H1 (cell line): ENCODE measurements at regions not wholly inside any gene's neighbourhood (a gene's known extent, or its start where the extent isn't known, plus 50 kb on each side); places are given as distances from the start of the nearest gene placed in this dataset.

ENCODE experiments used
- BACH1 ChIP-seq: IDR thresholded peaks from 2 replicates; pipeline ENCODE4 v1.6.1; 2012; ENCODE audit warnings: low read length, improper control_type of control experiment
- BCL11A ChIP-seq, 2 experiments: IDR thresholded peaks; one replicate each; pipeline ENCODE4 v1.6.1; 2011; ENCODE audit warnings: low read depth in 2 of 2, low read length in 2 of 2, mild to moderate bottlenecking in 2 of 2
- CREB1 ChIP-seq: IDR thresholded peaks from 2 replicates; pipeline ENCODE4 v1.6.1; 2012; ENCODE audit warnings: inconsistent platforms
- EGR1 ChIP-seq: IDR thresholded peaks from 2 replicates; pipeline ENCODE4 v1.6.1; 2011; ENCODE audit warnings: low read depth, low read length, borderline replicate concordance
- EZH2 ChIP-seq: fragments of 200-600 bp; sonication (generic); IDR thresholded peaks from 2 replicates; pipeline ENCODE4 v1.7.1; 2012; ENCODE audit warnings: low read depth, mild to moderate bottlenecking, moderate library complexity, low read length, inconsistent platforms; ENCODE audit not compliant: severe bottlenecking
- FOSL1 ChIP-seq: IDR thresholded peaks from 2 replicates; pipeline ENCODE4 v1.6.1; 2011; ENCODE audit warnings: mild to moderate bottlenecking, low read depth, low read length, moderate library complexity; ENCODE audit not compliant: insufficient read depth
- GABPA ChIP-seq: IDR thresholded peaks from 2 replicates; pipeline ENCODE4 v1.6.1; 2011; ENCODE audit warnings: mild to moderate bottlenecking, low read length, moderate library complexity, borderline replicate concordance; ENCODE audit not compliant: insufficient read depth
- JUND ChIP-seq: IDR thresholded peaks from 2 replicates; pipeline ENCODE4 v1.6.1; 2011; ENCODE audit warnings: mild to moderate bottlenecking, improper control_type of control experiment, low read length

GRCh38 chr9:115681585-115681984, 472.0 kb upstream of the PAPPA start (continued):
- TF ChIP-seq EZH2: no peak
- no peak for TF ChIP-seq GABPA
- TF ChIP-seq BACH1: no peak
- no peak for TF ChIP-seq EGR1
- TF ChIP-seq BCL11A (IDR thresholded peaks at IDR 0.05; ENCODE audit: low read depth in 2 of 2, low read length in 2 of 2): no peak
- no peak for TF ChIP-seq CREB1
- no peak for TF ChIP-seq JUND
- TF ChIP-seq FOSL1: no peak
